Bronchial epithelial cell (primary cell): ENCODE measurements at regions not wholly inside any gene's neighbourhood (a gene's known extent, or its start where the extent isn't known, plus 50 kb on each side); places are given as distances from the start of the nearest gene placed in this dataset.

Experiments used
- DNase-seq: peaks from one replicate; pipeline ENCODE4 v3.0.0-alpha.2; 2010; ENCODE audit warnings: low read depth
- FAIRE-seq: peaks from 2 replicates; lab custom pipeline; 2011; peaks lifted over from hg19 to GRCh38; lab: Jason Lieb, UNC
- H3K27me3 ChIP-seq: 2 replicates; pipeline ENCODE4 v1.5.1; 2011; ENCODE audit warnings: low read length; ENCODE audit not compliant: control insufficient read depth, insufficient read depth
- H3K36me3 ChIP-seq: 2 replicates; pipeline ENCODE4 v1.5.1; 2011; ENCODE audit warnings: low read length; ENCODE audit not compliant: control insufficient read depth, insufficient read depth
- H3K4me3 ChIP-seq: 2 replicates; pipeline ENCODE4 v1.5.1; 2011; ENCODE audit warnings: mild to moderate bottlenecking, low read depth, low read length, control low read depth
- TF ChIP-seq, protein P1 (sequence below): IDR thresholded peaks from 2 replicates; pipeline ENCODE4 v1.5.1; 2011; ENCODE audit warnings: mild to moderate bottlenecking, moderate library complexity, low read length, control low read depth, inconsistent platforms; ENCODE audit not compliant: insufficient read depth, severe bottlenecking

DNA sequence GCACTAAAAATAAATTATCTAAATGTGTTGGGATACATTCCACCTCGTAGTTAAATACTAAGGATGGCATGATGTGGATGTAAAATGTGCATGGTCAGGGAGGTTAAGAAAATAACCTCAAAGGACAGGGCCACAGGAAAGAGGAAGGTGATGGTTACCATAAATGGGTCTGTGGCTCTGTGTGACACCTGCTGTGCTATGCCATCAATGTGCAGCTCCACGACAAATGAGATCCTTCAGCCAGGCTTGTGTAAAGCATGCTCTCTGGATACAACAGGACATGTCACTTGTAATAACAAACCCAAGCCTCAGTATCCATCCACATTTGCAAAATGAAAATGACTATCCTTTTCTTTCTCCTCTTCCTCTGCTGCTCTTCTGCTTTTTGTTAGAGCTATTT, 456.7 kb upstream of the RASGRP1 start:
- DNase-seq (no peak), FAIRE-seq (no peak)
- Histone ChIP-seq H3K36me3 (no peaks in the 10 kb centered on the region), H3K4me3 (no peak overlapping the region), H3K27me3 (no peaks in the 10 kb centered on the region)
- TF ChIP-seq, protein P1, sequence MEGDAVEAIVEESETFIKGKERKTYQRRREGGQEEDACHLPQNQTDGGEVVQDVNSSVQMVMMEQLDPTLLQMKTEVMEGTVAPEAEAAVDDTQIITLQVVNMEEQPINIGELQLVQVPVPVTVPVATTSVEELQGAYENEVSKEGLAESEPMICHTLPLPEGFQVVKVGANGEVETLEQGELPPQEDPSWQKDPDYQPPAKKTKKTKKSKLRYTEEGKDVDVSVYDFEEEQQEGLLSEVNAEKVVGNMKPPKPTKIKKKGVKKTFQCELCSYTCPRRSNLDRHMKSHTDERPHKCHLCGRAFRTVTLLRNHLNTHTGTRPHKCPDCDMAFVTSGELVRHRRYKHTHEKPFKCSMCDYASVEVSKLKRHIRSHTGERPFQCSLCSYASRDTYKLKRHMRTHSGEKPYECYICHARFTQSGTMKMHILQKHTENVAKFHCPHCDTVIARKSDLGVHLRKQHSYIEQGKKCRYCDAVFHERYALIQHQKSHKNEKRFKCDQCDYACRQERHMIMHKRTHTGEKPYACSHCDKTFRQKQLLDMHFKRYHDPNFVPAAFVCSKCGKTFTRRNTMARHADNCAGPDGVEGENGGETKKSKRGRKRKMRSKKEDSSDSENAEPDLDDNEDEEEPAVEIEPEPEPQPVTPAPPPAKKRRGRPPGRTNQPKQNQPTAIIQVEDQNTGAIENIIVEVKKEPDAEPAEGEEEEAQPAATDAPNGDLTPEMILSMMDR, result no peak

DNA sequence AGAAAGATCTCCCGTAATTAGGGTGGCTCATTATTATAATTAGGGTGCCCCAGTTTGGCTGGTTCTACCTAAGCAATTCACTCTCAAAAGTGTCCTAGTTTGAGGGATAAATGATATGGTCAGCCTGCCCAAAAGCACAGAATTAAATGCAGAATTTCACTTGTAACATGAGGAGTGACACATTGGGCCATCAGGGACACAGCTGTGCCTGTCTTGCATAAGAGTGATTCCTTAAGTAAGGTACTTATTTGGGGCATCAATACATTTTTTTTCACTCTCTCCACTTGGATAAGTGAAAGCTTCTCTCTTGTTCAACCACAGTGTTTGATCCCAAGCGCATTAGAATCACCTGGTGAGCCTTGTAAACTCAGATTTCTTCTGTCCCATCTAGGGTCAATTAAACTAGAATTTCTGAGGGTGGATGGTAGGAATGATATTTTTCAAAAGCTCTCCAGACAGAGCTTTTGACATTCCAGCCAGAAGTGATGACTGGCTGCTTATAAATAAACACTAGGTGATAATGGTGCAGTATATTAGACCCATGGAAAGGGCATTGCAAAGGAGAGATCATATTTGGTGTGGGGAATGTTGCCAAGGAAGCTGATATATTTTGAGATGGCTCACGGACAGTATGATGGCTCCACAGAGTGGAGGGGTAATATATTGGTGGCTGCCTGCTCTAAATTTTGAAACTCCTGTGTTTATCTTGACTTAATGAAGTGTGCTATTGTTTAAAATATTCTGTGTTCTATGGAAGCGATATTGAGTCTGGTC, 458.1 kb upstream of the RASGRP1 start:
- no peak overlapping the region for H3K4me3 ChIP-seq
- TF ChIP-seq, protein P1, result no peak
- DNase-seq (no peak), FAIRE-seq (no peak)
- H3K27me3 ChIP-seq, result no peaks in the 10 kb centered on the region
- no peaks in the 10 kb centered on the region for H3K36me3 ChIP-seq

DNA sequence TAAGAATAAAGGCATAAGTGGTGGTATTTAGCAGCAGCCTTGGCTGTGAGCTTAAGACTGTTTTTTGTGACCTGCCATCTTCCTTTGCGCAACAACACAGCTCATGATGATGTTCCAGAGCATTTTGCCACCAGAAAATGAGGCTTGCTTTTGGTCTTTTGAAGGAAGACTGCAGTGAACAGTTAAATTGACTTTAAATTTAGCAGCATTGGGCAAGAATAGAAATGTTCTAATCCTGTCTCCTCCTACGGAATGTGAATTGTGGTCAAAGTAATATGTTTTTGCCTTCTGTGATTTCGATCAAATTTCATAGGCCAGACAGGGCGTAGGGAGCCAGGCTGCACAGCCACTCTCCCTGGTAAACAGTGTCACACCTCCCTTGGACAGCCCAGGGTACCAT, 460.7 kb upstream of the RASGRP1 start:
- FAIRE-seq, result no peak
- no peaks in the 10 kb centered on the region for H3K27me3 ChIP-seq
- H3K4me3 ChIP-seq, result no peak overlapping the region
- TF ChIP-seq, protein P1, result no peak
- H3K36me3 ChIP-seq, result no peaks in the 10 kb centered on the region
- DNase-seq, result no peak

DNA sequence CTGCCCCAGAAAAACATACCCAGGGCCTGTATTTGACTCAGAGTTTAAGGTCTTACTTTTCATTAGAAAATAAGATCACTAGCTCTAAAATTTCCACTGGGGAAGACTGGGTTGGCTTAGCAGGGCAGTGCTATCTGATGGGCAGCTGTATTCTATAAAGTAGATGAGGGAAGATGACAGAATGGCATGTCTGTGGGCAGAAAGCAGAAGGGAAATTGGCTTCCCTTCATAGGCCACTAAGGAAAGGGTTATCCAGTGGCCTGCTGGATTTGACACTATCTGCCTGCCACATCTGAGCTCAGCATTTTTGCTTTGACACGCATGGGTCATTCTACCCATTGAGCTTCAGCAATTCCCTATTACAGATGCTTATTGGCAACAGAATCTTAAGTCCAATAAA, 461.3 kb upstream of the RASGRP1 start:
- Histone ChIP-seq H3K4me3 (no peak overlapping the region), H3K27me3 (no peaks in the 10 kb centered on the region), H3K36me3 (no peaks in the 10 kb centered on the region)
- DNase-seq (no peak), FAIRE-seq (no peak)
- TF ChIP-seq, protein P1, result no peak

DNA sequence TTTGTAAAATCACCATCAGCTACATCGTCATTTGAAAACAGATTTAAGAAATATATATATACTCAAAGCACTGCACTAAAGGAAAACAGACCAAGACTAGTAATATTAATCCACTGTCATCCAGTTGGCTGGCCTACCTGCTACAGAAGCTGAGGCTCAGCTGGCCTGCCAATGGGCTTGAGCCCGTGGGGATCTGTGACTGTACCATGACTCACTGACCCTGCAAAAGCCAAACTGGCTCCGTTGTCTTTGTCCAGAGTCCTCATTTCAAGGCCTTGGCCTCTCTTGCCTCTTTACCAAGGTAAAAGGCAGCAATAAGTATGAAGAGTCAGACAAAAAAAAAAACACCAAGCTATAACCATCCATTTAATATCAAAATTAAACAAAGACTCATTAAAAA, 463.5 kb upstream of the RASGRP1 start:
- FAIRE-seq (no peak), DNase-seq (peak; percentile 79)
- H3K4me3 ChIP-seq, result no peak overlapping the region

More for the DNA sequence above, 463.5 kb upstream of the RASGRP1 start:
- TF ChIP-seq, protein P1, result no peak
- no peaks in the 10 kb centered on the region for H3K36me3 ChIP-seq
- H3K27me3 ChIP-seq, result no peaks in the 10 kb centered on the region
